ENCODE measurements at regions not wholly inside any gene's neighbourhood (a gene's known extent, or its start where the extent isn't known, plus 50 kb on each side); places are given as distances from the start of the nearest gene placed in this dataset.

GRCh38 chr12:115771065-115771464 lies 506.4 kb downstream of the MED13L start:
- DNase-seq (no peak), ATAC-seq (no peak)
- no peaks in the 10 kb centered on the region for H3K9me3 Mint-ChIP-seq
- peaks cover 2% of the 10 kb centered on the region for H3K27me3 Mint-ChIP-seq (ENCODE audit: low read depth)
- no peaks in the 10 kb centered on the region for H3K4me1 Mint-ChIP-seq (ENCODE audit: low read depth)
- no peak overlapping the region for H3K4me3 Mint-ChIP-seq
- no peaks in the 10 kb centered on the region for H3K36me3 Mint-ChIP-seq (ENCODE audit: insufficient read depth)

- Mint-ChIP-seq H3K4me3 (no peak overlapping the region), H3K9me3 (no peaks in the 10 kb centered on the region), H3K36me3 (ENCODE audit: insufficient read depth) (no peaks in the 10 kb centered on the region), H3K27me3 (ENCODE audit: low read depth) (peaks cover 2% of the 10 kb centered on the region), H3K4me1 (ENCODE audit: low read depth) (no peaks in the 10 kb centered on the region)
- no peak for ATAC-seq
- DNase-seq, result no peak
Measured at GRCh38 chr12:115770643-115771042, 506.9 kb downstream of the MED13L start.

- H3K36me3 Mint-ChIP-seq (ENCODE audit: insufficient read depth), result no peaks in the 10 kb centered on the region
- H3K4me1 Mint-ChIP-seq (ENCODE audit: low read depth), result no peaks in the 10 kb centered on the region
- no peaks in the 10 kb centered on the region for H3K9me3 Mint-ChIP-seq
- H3K27me3 Mint-ChIP-seq (ENCODE audit: low read depth), result peaks cover 2% of the 10 kb centered on the region
- ATAC-seq (no peak), DNase-seq (no peak)
- no peak overlapping the region for H3K4me3 Mint-ChIP-seq
Measured at GRCh38 chr12:115767916-115768315, 509.6 kb downstream of the MED13L start.

- Mint-ChIP-seq H3K36me3 (ENCODE audit: insufficient read depth) (no peaks in the 10 kb centered on the region), H3K9me3 (no peaks in the 10 kb centered on the region), H3K27me3 (ENCODE audit: low read depth) (peaks cover 3% of the 10 kb centered on the region), H3K4me1 (ENCODE audit: low read depth) (no peaks in the 10 kb centered on the region), H3K4me3 (no peak overlapping the region)
- DNase-seq (no peak), ATAC-seq (no peak)
Measured at GRCh38 chr12:115763982-115764621, 513.4 kb downstream of the MED13L start.

- Mint-ChIP-seq H3K4me1 (ENCODE audit: low read depth) (no peaks in the 10 kb centered on the region), H3K4me3 (no peak overlapping the region), H3K36me3 (ENCODE audit: insufficient read depth) (no peaks in the 10 kb centered on the region), H3K27me3 (ENCODE audit: low read depth) (peaks cover 5% of the 10 kb centered on the region), H3K9me3 (no peaks in the 10 kb centered on the region)
- ATAC-seq (no peak), DNase-seq (no peak)
Measured at GRCh38 chr12:115763376-115763775, 514.1 kb downstream of the MED13L start.

GRCh38 chr12:115762936-115763335 lies 514.6 kb downstream of the MED13L start:
- H3K4me1 Mint-ChIP-seq (ENCODE audit: low read depth), result no peaks in the 10 kb centered on the region
- no peak for DNase-seq
- no peak for ATAC-seq
- H3K4me3 Mint-ChIP-seq, result no peak overlapping the region
- H3K27me3 Mint-ChIP-seq (ENCODE audit: low read depth), result peaks cover 5% of the 10 kb centered on the region
- no peaks in the 10 kb centered on the region for H3K36me3 Mint-ChIP-seq (ENCODE audit: insufficient read depth)
- no peaks in the 10 kb centered on the region for H3K9me3 Mint-ChIP-seq

- Mint-ChIP-seq H3K4me1 (ENCODE audit: low read depth) (no peaks in the 10 kb centered on the region), H3K36me3 (ENCODE audit: insufficient read depth) (no peaks in the 10 kb centered on the region), H3K9me3 (no peaks in the 10 kb centered on the region), H3K27me3 (ENCODE audit: low read depth) (peaks cover 10% of the 10 kb centered on the region), H3K4me3 (no peak overlapping the region)
- DNase-seq, result no peak
- ATAC-seq, result no peak
Measured at GRCh38 chr12:115761784-115762183, 515.7 kb downstream of the MED13L start.

- H3K4me1 Mint-ChIP-seq (ENCODE audit: low read depth), result no peaks in the 10 kb centered on the region
- no peak for DNase-seq
- no peak for ATAC-seq
- peaks cover 9% of the 10 kb centered on the region for H3K27me3 Mint-ChIP-seq (ENCODE audit: low read depth)
- H3K36me3 Mint-ChIP-seq (ENCODE audit: insufficient read depth), result no peaks in the 10 kb centered on the region
- H3K9me3 Mint-ChIP-seq, result no peaks in the 10 kb centered on the region
- no peak overlapping the region for H3K4me3 Mint-ChIP-seq
Measured at GRCh38 chr12:115760231-115760630, 517.3 kb downstream of the MED13L start.

GRCh38 chr12:115758877-115759620 lies 518.4 kb downstream of the MED13L start:
- Mint-ChIP-seq H3K4me1 (ENCODE audit: low read depth) (no peaks in the 10 kb centered on the region), H3K36me3 (ENCODE audit: insufficient read depth) (no peaks in the 10 kb centered on the region), H3K27me3 (ENCODE audit: low read depth) (peaks cover 14% of the 10 kb centered on the region), H3K4me3 (no peak overlapping the region), H3K9me3 (no peaks in the 10 kb centered on the region)
- no peak for DNase-seq
- no peak for ATAC-seq

GRCh38 chr12:115758183-115758582 lies 519.3 kb downstream of the MED13L start:
- H3K9me3 Mint-ChIP-seq, result no peaks in the 10 kb centered on the region
- H3K36me3 Mint-ChIP-seq (ENCODE audit: insufficient read depth), result no peaks in the 10 kb centered on the region
- no peak for DNase-seq
- no peak for ATAC-seq
- H3K4me1 Mint-ChIP-seq (ENCODE audit: low read depth), result no peaks in the 10 kb centered on the region
- H3K27me3 Mint-ChIP-seq (ENCODE audit: low read depth), result peaks cover 14% of the 10 kb centered on the region
- no peak overlapping the region for H3K4me3 Mint-ChIP-seq

GRCh38 chr12:115756804-115757203 lies 520.7 kb downstream of the MED13L start:
- no peak for ATAC-seq
- Mint-ChIP-seq H3K36me3 (ENCODE audit: insufficient read depth) (no peaks in the 10 kb centered on the region), H3K4me3 (no peak overlapping the region), H3K27me3 (ENCODE audit: low read depth) (peaks cover 14% of the 10 kb centered on the region), H3K4me1 (ENCODE audit: low read depth) (no peaks in the 10 kb centered on the region), H3K9me3 (no peaks in the 10 kb centered on the region)
- DNase-seq, result no peak

GRCh38 chr12:115756271-115756670 lies 521.2 kb downstream of the MED13L start:
- H3K27me3 Mint-ChIP-seq (ENCODE audit: low read depth), result peaks cover 14% of the 10 kb centered on the region

GRCh38 chr12:115755725-115756085 lies 521.8 kb downstream of the MED13L start:
- no peak overlapping the region for H3K4me3 Mint-ChIP-seq
- ATAC-seq (no peak), DNase-seq (no peak)
- no peaks in the 10 kb centered on the region for H3K9me3 Mint-ChIP-seq
- H3K36me3 Mint-ChIP-seq (ENCODE audit: insufficient read depth), result no peaks in the 10 kb centered on the region
- peaks cover 14% of the 10 kb centered on the region for H3K27me3 Mint-ChIP-seq (ENCODE audit: low read depth)
- no peaks in the 10 kb centered on the region for H3K4me1 Mint-ChIP-seq (ENCODE audit: low read depth)

More at GRCh38 chr12:115756271-115756670, 521.2 kb downstream of the MED13L start:
- Mint-ChIP-seq H3K4me3 (no peak overlapping the region), H3K36me3 (ENCODE audit: insufficient read depth) (no peaks in the 10 kb centered on the region), H3K9me3 (no peaks in the 10 kb centered on the region), H3K4me1 (ENCODE audit: low read depth) (no peaks in the 10 kb centered on the region)
- no peak for DNase-seq
- ATAC-seq, result no peak

- no peaks in the 10 kb centered on the region for H3K4me1 Mint-ChIP-seq (ENCODE audit: low read depth)
- no peaks in the 10 kb centered on the region for H3K36me3 Mint-ChIP-seq (ENCODE audit: insufficient read depth)
- H3K27me3 Mint-ChIP-seq (ENCODE audit: low read depth), result peaks cover 14% of the 10 kb centered on the region
- H3K4me3 Mint-ChIP-seq, result no peak overlapping the region
- DNase-seq, result no peak
- no peak for ATAC-seq
- no peaks in the 10 kb centered on the region for H3K9me3 Mint-ChIP-seq
Measured at GRCh38 chr12:115755061-115755724, 522.3 kb downstream of the MED13L start.
